Stimulated activated CD4-positive, alpha-beta T cell treated with anti-CD3 and anti-CD28 coated beads, Interleukin-15, amount 100 ng/mL, for 24 hours (primary cell): ENCODE measurements at regions not wholly inside any gene's neighbourhood (a gene's known extent, or its start where the extent isn't known, plus 50 kb on each side); places are given as distances from the start of the nearest gene placed in this dataset.
"Not testable (repeated sequence)": the region's sequence is repeated elsewhere in the genome, so short reads cannot be mapped to it uniquely, and the experiment has no call there.

Experiments
- DNase-seq: peaks from one replicate; pipeline ENCODE4 v3.0.0-alpha.2; 2020

DNA sequence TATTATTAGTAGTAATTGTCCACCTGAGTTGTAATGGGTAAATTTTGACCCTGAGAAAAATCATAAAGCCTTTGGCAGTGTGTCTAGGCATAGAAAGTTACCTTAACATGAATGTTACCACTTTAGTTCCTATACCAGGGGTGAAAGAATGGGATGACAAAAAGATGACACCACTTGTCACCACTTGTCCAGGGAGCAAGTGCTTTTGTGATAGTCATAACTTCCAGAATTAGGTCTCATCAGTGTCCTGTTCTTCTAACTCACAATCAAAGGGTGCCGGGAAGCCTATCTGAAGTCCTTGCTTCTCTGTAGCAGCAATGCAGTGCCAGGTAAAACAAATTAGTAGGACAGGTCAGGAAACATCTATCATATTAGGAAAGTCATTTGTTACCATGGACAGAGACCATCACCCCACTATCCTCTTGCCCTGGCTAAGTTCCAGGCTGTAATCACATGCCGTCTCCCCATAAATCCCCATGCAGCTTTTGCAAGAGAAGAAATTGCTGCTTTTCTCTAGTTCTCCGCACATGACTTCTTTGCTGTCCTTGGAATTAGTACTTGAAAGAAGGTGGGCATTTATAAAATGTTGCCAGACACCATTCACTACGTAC lies 156.5 kb upstream of the SGCD start:
- no peak for DNase-seq

DNA sequence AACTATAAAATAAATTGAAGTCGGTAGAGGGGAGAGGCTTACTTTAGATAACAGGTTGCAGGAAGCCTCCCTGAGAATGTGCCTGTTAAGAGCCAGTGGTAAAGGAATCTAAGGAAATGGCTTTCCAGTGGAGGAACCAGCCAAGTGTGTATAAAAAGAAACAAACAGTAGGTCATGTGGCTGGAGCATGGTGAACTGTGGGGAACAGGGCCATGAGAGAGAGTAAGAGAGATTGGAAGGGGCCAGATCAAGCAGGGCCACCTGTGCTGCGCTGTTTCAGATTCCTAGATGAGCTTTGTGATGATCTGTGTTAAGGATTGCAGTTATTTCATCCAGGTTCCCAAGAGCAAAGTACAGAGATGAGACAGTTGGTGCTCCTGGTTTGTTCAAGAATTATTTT lies 152.7 kb upstream of the SGCD start:
- DNase-seq = no peak

DNA sequence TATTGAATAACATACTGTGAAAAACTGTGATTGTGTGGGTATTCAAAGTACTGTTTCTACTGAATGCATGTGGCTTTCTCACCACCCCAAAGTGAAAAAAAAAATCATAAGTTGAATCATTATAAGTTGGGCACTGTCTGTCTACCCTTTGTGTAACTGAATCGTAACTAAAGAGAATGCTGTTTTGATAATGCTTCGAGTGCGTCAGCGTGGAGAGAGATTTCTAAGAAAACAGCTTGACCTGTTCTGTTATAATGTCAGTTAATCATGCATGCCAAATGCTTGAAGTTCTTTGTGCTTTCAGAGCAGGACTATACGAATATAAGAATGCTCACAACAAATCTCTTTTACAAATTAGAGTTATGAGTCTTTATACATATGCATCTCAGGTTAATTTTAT lies 148.8 kb upstream of the SGCD start:
- no peak for DNase-seq

DNA sequence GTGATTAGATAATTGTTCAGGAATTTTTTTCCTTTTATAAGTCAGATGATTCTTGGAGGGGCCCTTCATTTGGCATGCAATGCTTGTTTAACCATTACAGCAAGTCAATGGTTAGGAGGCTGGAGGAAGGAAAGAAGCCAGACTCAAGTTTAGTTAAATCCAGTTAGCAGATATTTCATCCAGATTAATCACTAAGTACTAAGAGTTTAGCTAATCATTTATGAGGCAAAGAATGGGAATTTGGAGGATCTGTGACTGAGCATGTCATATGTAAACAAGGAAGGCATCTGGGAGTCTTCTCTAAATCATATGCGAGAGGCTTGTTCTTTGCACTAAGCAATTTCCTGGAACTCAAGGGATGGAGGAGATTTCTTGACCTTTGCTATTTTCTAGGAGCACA lies 145.3 kb upstream of the SGCD start:
- no peak for DNase-seq

DNA sequence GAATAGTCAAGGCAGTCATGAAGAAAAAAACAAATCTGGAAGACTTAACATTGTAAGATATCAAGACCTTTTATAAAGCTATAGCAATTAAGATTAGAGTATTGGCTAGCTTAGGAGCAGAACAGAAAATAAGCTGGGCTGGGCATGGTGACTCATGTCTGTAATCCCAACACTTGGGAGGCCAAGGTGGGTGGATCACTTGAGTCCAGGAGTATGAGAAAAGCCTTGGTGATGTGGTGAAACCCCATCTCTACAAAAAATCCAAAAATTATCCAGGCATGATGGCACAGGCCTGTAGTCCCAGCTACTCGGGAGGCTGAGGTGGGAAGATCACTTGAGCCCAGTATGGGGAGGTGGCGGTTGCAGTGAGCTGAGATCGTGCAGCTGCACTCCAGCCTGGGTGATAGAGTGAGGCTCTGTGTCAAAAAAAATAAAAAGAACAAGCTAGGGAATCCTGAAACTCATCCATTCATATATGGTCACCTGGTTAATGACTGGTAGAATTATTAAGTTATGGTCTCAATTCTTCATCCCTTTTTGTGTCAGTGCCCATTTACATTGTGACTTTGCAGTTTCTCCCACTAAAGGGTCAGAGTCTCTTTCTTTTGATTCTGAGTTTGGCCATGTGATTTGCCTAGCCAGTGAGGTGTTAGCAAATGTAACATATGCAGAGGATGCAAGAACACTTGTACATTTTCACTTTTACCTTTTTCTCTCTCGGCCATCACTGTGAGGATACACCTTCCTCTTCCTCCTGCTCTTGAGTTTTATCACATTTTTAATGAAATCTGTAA lies 144.6 kb upstream of the SGCD start:
- no peak for DNase-seq

DNA sequence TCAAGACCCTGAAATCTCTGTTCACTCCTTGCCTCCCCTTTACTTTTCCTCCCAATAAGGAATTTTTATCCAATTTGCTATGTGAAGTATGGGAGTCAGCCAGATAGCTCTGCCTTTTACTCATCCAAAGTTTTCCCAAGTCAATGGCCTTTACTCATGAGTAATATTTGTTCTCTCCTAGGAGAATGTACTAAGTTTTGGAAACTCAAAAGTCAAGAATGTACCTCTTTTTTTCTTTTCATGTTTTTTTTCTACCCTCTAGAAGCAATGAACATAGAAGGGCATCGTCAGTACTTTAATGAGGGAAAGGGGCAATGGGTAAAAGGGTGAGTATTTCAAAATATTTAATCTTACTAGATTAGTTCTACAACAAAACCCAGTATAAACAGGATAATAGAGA lies 140.2 kb upstream of the SGCD start:
- DNase-seq = no peak

DNA sequence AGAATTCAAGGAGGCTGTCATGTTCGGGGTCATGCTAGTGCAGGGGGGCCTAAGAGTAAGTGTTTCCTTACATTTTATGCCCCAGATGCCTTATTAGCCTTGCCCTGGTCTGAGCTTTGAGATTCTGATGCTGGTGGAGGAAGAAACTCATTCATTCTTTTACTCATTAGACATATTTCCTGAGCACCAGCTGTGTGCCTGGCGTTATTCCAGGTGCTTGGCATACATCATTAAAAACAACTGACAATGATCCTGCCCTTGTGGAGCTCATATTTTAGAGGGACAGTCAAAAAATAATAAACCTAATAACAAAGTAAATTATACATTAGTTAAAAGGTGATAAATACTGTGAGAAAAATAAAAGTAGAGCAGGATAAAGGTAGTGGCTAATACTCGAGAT lies 138.9 kb upstream of the SGCD start:
- DNase-seq = no peak

DNA sequence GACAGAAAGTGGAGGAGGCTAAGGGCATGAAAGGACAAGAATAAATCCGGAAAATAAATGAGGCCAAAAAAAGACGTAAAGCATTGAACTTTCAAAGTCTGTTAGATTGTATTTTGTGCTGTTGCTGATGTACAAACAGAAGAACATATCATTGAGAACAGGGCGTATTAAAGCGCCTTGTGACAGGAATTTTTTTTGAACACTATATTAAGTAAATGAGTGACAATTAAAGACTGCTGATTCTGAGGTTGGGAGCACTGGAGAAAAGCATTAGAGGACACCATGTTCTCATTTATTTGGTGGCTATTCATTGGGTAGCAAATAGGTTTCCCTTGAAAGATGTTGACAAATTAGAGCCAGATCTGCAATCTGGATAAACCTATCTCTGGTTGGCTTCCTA lies 137.3 kb upstream of the SGCD start:
- DNase-seq = no peak

DNA sequence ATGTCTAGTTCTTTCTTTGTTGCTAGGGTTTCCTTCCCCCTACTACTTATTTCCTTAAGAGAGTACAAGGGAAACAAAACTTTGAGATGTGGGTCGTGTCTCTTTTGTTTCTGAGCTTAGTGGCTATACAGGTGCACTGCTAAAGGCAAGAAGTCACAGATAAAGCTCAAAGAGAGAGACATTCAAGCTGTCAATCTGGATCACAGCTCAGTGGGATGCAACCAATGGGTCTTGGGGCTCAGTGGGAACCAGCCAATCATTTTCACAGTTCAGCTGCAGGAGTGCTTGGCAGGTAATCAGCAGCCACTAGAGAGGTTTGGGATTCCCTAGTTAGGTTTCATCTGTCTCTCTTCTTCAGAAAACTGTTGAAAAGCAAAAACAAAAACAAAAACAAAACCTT lies 135.4 kb upstream of the SGCD start:
- no peak for DNase-seq

DNA sequence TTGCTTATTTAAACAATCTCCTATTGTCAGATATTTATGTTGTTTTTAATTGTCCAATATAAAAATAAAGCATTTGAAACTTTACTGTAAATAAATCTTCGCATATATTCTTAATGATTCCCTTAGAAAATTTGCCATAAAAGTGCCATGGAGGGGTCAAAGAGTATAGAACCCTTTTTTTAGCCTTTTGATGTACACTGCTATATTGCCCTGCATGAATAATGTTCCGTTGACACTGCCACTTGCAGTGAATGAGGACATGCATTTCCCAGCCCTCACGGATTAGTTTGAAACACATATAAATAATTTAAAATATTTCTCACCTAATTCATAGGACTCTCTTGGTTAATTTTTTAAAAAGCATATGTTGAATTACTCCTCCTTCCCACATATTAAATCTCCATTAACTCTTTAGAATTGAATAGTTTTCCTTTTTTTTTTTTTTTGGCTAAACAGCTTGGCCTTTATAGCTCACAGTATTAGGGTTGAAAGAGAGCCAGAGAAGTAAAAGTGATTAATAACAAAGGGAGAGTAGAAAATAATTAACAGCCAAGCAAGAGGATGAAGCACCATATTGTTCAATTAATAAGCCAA lies 129.8 kb upstream of the SGCD start:
- no peak for DNase-seq

DNA sequence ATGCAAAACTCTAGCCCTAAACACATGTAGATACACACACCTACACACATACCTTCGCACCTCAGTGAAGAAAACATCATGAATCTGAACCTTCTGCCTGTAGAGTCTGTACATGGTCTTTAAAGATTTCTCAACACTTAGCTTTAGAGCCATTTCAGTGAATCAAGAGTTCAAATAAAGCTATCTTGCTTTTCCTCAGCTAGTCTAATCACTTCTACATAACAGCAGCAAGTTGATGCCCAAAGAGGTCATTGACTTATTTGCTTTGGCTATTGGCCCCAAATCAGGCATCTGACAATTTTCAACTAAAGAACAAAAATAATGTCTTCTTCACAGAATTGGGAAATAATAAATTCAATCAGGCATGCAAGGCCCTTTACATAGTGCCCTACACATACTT lies 127.9 kb upstream of the SGCD start:
- no peak for DNase-seq

DNA sequence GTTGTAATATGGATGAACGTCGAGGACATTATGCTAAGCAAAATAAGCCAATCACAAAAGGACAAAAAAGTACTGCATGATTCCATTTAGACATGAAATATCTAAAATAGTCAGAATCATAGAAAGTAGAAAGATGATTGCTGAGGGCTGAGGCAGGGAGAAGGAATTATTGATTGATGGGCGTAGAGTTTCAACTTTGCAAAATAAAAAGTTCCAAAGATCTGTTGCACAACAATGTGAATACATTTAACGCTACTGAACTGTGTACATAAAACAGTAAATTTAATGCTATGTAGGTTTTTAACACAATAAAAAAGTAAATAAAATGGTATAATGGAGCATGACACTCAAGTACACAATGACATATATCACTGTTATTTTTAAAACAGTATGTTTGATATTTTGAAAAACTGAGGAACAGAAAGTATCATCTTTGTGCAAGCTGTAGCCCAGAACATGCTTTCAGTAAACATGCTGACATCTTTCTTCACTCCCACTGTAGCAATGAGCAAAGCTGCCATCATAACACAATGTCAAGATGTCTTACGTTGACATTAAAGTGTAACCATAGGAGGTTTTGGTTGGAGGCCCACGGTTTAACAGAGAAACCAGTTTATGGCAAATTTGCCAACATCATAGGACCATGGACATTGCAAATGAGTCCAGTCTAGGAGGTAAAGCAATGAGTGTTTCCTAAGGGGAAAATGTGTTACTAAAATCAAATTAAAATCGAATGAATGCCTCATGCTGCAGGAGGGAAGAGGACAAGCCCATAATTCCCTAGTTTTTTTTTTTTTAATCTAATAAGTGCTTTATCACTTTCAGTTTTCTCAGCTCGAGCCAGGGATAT lies 125.8 kb upstream of the SGCD start:
- DNase-seq = no peak

DNA sequence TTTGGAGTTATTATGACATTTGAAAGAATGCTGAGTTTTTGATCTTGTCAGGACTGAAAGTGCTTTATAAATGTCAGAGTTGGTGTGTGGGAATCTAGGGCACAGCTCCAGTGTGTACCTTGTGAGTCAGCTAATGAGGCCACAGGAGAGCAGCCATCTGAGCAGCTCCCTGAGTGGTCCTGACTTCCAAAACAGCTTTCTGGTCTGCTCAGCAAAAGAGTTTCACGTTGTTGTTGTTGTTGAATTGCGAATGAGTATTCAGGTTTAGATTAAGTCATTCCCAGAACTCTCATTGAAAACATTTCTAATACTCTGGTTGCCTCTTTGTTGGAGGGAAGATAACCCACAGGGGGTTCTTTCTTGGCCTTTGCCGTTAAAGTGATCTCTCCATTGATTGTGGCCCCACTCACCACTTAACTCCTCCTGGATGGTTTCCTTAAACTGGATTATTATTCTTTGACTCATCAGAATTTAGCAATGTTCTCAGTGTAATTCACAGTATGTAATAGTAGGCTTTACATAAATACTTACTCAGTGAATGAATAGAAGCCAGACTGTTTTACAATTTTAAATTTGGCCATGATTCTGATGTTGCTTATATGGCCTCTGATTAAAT lies 125.1 kb upstream of the SGCD start:
- no peak for DNase-seq

DNA sequence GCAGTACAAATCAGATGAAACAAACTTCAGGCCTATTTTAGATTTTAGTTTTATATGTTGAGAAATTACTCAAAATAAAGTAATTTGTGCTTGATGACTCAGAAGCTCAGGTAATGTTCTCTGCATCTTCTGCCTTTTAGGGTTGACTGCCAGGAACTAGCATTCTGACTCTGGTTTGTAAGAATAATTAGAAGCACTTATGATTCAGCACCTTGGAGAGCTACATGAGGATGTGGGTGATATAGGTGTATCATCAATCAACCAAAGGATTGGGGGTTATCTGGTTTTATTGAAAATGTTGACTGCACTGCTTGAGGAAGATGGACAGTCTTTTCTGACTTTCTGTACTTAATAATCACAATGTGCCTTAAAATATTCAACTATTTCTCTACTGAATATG lies 118.7 kb upstream of the SGCD start:
- DNase-seq = no peak

DNA sequence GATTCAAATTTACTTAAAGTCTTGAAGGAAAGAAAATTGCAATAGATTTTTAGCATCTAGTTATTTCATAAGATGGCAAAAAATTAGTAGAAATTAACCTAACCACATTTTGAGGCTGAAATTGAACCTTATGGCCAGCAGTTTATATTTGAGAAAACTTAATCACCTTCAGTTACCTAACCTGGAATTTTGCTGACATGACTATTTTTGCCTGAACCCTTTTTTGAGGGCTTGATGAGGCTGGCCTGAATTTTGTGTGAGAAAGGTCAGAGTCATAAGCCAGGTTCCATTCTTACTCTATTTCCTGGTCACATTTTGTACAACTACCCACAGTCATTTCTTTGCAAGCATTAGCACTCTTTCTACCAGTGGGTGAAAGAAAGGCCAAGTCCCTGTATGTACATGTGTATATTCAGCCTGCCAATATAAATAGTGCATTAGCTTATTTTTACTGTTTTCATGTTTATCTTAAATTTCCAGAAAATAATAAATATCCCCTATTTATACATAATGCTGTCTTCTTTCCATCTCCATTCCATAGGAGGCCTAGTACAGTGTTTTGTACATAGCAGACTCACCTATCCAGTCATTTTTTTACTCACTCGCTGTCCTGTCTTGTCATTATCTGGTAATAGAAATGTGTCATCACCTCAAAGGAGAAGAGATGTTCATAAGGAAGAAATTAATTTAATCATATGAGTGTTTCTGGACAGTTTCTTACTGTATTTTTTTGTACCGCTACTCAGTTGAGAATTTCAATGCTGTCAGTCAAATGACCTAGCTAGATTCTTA lies 108.4 kb upstream of the SGCD start:
- no peak for DNase-seq

DNA sequence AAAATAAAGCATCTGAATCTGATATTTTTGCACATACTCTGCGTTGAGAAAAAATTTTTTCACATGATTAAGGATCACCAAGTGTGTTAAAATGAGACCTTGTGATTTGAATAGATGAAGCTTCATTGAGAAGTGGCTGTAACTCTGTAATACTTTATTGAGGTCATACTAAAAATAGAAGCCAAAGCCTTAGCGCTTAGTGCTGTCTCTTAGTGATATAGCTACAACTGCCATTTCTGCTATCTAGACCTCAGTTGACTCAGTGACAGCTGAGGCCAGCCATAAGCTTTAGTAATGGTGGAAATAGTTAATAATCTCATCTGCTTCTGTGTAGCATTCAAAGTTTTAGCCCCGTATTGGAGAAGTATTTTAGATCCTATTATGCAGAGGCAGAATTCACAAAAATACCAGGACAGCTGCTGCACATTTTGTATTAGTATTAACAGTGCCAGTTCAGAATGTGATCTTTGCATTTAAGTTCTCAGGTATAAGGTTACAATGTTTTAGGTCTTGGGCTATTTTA lies 107.4 kb upstream of the SGCD start:
- no peak for DNase-seq

DNA sequence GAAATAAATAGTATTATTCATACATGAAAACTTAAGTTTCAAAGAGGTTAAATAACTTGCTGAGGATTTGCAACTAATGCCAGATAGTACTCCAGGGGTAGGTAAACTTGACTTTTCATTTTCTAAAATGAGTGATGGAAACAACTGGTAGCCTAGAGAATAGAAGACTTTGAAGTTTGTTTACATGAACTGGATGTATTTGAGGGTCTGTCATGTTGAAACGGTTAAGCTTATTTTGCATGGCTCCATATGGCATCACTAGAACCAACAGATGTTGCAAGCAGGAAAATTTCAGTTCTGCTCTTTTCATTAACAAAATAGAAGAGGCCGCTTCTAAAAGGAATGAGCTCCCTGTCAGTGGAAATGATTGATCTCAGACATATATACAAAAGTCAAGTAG lies 105.1 kb upstream of the SGCD start:
- DNase-seq = no peak

DNA sequence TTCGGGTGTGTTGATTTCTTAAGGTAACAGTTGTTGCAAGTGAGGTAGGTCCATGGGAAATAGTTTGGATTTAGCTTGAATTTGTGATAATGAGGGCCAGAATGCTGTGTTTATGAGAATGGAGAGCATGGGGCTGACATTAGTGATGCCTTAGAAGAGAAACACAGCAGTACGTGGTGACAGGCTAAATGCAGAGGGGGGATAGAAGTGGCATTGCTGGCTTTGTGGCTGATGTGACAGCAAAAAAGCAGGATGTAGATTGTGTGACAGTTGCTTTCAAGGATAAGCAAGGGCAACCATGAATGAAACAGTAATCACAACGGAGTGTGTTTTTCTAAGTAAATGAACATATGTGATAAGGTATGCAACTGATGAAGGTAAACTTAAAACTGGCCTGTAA lies 103.4 kb upstream of the SGCD start:
- DNase-seq = no peak

DNA sequence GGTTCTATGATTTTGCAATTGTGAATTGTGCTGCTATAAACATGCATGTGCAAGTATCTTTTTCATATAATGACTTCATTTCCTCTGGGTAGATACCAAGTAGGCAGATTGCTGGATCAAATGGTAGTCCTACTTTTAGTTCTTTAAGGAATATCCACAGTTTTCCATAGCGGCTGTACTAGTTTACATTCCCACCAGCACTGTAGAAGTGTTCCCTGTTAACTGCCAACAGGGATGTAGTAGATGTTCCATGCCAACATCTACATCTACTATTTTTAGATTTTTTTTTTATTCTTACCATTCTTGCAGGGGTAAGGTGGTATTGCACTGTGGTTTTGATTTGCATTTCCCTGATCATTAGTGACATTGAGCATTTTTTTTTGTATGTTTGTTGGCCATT lies 100.5 kb upstream of the SGCD start:
- DNase-seq = not testable (repeated sequence)

DNA sequence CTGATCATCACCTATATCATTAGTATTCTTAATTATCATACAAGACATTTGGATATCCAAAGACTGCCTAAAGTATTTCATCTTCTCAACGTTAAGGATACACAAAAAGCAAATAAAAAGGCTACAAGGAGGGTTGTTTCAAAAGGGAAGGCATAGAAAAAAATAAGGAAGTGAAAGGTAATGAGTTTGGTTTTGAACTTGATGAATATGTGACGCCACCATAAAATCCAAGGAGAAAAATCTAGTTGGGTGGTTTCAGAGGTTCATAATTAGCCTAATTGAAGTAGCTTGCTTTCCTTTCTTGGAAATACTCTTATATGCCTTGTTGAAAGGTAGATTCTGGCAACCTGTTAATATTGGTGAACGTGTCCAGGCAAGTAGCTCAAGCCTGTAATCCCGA lies 96.1 kb upstream of the SGCD start:
- no peak for DNase-seq

DNA sequence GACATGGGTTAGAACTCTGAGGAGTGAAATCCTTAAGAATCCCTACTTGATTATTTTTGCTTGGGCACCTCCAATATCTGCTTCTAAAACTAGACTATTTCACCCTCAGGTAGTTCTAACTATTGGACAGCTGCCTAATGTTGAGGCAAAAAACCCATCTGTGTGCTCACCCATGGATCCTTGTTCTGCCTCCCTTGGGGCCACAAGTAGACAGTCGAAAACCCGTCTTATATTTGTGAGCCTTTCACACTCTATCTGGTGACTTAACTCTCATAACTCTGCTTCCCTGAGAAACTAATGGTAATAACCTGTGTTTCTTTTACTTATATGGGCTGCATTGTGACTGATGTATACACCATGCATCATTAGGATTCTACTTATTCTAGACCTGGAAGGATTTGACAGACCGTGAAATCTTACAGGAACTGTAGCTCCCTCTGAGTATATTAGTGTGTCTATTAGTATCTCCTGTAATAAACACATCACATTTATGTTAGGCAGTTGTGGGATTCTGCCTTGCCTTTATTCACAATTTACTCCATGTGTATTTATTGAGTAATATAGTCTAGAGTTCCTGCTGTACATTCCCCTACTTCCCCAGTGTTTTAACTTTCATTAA lies 94.6 kb upstream of the SGCD start:
- no peak for DNase-seq

DNA sequence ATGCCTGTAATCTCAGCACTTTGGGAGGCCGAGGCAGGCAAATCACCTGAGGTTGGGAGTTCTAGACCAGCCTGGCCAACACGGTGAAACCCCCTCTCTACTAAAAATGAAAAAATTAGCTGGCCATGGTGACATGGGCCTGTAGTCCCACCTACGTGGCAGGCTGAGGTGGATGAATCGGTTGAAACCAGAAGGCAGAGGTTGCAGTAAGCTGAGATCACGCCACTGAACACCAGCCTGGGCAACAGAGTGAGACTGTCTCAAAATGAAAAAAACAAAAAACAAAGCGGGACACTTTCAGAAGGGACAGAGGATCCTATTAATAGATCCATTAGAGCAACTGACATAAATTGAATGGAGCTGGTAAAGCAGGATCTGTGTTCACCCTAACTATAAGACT lies 89.6 kb upstream of the SGCD start:
- no peak for DNase-seq
